ENCODE measurements at regions not wholly inside any gene's neighbourhood (a gene's known extent, or its start where the extent isn't known, plus 50 kb on each side); places are given as distances from the start of the nearest gene placed in this dataset.

DNA sequence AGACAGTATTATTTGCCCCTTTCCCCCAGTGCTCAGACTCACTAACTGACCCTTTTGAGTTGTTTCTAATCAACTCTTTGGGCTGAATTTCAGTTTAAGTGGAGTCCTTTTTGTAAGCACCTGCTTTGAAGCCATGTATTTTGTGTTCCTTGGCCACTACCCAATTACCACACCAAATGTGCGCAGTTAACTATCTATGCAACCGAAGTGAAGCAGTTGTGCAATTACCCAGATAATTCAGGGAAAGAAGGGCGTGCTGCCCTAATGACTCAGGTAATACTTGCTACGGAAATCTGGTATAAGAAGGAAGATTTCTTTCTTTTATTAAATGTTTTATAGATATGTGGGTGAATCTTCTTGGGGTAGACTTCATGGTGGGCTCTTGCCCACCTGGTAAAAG, 371.9 kb upstream of the TBL1XR1 start:
- no peaks in the 10 kb centered on the region for H3K36me3 Mint-ChIP-seq (ENCODE audit: low read depth)
- no peak overlapping the region for H3K27ac Mint-ChIP-seq
- H3K4me3 Mint-ChIP-seq: no peak overlapping the region
- ATAC-seq (no peak), DNase-seq (no peak)
- no peaks in the 10 kb centered on the region for H3K9me3 ChIP-seq (ENCODE audit: control insufficient read depth, low read length, poor library complexity, severe bottlenecking)
- no peaks in the 10 kb centered on the region for H3K27me3 Mint-ChIP-seq
- peaks cover 5% of the 10 kb centered on the region for H3K4me1 Mint-ChIP-seq

- no peaks in the 10 kb centered on the region for H3K9me3 ChIP-seq (ENCODE audit: control insufficient read depth, low read length, poor library complexity, severe bottlenecking)
- peaks cover 5% of the 10 kb centered on the region for H3K4me1 Mint-ChIP-seq
- H3K4me3 Mint-ChIP-seq: no peak overlapping the region
- no peak for ATAC-seq
- no peak overlapping the region for H3K27ac Mint-ChIP-seq
- no peak for DNase-seq
- H3K27me3 Mint-ChIP-seq: peaks cover 3% of the 10 kb centered on the region
- H3K36me3 Mint-ChIP-seq (ENCODE audit: low read depth): no peaks in the 10 kb centered on the region
Measured at GRCh38 chr3:177569875-177570657, 372.8 kb upstream of the TBL1XR1 start.

GRCh38 chr3:177571271-177571943, 374.1 kb upstream of the TBL1XR1 start:
- ATAC-seq: no peak
- Mint-ChIP-seq H3K4me1 (peaks cover 4% of the 10 kb centered on the region), H3K27ac (no peak overlapping the region), H3K4me3 (no peak overlapping the region), H3K36me3 (ENCODE audit: low read depth) (no peaks in the 10 kb centered on the region), H3K27me3 (peaks cover 6% of the 10 kb centered on the region)
- no peak for DNase-seq
- H3K9me3 ChIP-seq (ENCODE audit: control insufficient read depth, low read length, poor library complexity, severe bottlenecking): no peaks in the 10 kb centered on the region

- DNase-seq: no peak
- no peak overlapping the region for H3K27ac Mint-ChIP-seq
- ATAC-seq: no peak
- no peak overlapping the region for H3K4me3 Mint-ChIP-seq
- H3K4me1 Mint-ChIP-seq: peaks cover 3% of the 10 kb centered on the region
- H3K9me3 ChIP-seq (ENCODE audit: control insufficient read depth, low read length, poor library complexity, severe bottlenecking): no peaks in the 10 kb centered on the region
- peaks cover 6% of the 10 kb centered on the region for H3K27me3 Mint-ChIP-seq
- no peaks in the 10 kb centered on the region for H3K36me3 Mint-ChIP-seq (ENCODE audit: low read depth)
Measured at GRCh38 chr3:177571944-177572315, 374.6 kb upstream of the TBL1XR1 start.

- Mint-ChIP-seq H3K27ac (no peak overlapping the region), H3K4me1 (peaks cover 5% of the 10 kb centered on the region), H3K4me3 (peak overlapping the region; percentile 19), H3K36me3 (ENCODE audit: low read depth) (no peaks in the 10 kb centered on the region), H3K27me3 (peaks cover 6% of the 10 kb centered on the region)
- ATAC-seq: no peak
- H3K9me3 ChIP-seq (ENCODE audit: control insufficient read depth, low read length, poor library complexity, severe bottlenecking): no peaks in the 10 kb centered on the region
- no peak for DNase-seq
Measured at GRCh38 chr3:177574222-177574856, 377.1 kb upstream of the TBL1XR1 start.

DNA sequence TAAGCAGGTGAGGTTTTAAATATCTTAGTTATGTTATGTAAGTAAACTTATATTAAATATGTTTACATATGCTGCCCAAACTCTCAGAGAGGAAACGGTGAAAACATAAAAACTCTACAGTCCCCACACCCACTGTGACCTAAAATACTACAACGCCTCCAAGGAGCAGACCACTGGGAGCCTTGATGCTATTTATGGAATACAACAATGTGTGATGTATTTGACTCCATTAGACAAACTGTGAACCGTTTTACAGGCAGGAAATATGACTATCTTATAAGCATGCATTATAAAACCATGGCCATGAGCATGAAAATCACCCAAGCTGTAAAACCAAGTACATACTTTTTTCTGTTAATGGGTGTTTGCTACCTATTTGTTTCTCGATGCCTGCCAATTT, 379.5 kb upstream of the TBL1XR1 start:
- no peaks in the 10 kb centered on the region for H3K9me3 ChIP-seq (ENCODE audit: control insufficient read depth, low read length, poor library complexity, severe bottlenecking)
- Mint-ChIP-seq H3K27ac (no peak overlapping the region), H3K4me3 (no peak overlapping the region), H3K4me1 (peaks cover 7% of the 10 kb centered on the region), H3K36me3 (ENCODE audit: low read depth) (no peaks in the 10 kb centered on the region), H3K27me3 (peaks cover 6% of the 10 kb centered on the region)
- DNase-seq (no peak), ATAC-seq (no peak)

DNA sequence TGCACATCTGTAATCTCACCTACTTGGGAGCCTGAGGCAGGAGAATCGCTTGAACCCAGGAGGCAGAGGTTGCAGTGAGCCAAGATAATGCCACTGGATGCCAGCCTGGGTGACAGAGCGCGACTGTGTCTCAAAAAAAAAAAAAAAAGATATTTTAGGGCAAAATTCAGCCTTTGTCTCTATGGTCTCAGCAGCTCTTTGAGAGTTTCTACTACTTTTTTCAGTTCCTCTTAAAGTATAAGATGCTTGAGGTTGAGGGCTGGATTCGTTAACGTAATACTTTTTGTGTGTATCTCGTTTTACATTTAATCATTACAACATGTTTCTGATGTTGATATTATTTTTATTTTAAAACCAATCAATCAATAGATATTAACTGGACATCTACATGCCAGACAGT, 381.2 kb upstream of the TBL1XR1 start:
- no peak for DNase-seq
- no peak overlapping the region for H3K4me3 Mint-ChIP-seq
- no peaks in the 10 kb centered on the region for H3K9me3 ChIP-seq (ENCODE audit: control insufficient read depth, low read length, poor library complexity, severe bottlenecking)
- H3K36me3 Mint-ChIP-seq (ENCODE audit: low read depth): no peaks in the 10 kb centered on the region
- peaks cover 7% of the 10 kb centered on the region for H3K4me1 Mint-ChIP-seq
- peaks cover 6% of the 10 kb centered on the region for H3K27me3 Mint-ChIP-seq
- ATAC-seq: no peak
- no peak overlapping the region for H3K27ac Mint-ChIP-seq

GRCh38 chr3:177579419-177579818, 382.1 kb upstream of the TBL1XR1 start:
- H3K4me1 Mint-ChIP-seq: peaks cover 7% of the 10 kb centered on the region
- no peak overlapping the region for H3K4me3 Mint-ChIP-seq
- no peak for ATAC-seq
- H3K36me3 Mint-ChIP-seq (ENCODE audit: low read depth): no peaks in the 10 kb centered on the region
- H3K9me3 ChIP-seq (ENCODE audit: control insufficient read depth, low read length, poor library complexity, severe bottlenecking): no peaks in the 10 kb centered on the region
- no peak for DNase-seq
- peaks cover 6% of the 10 kb centered on the region for H3K27me3 Mint-ChIP-seq
- no peak overlapping the region for H3K27ac Mint-ChIP-seq

DNA sequence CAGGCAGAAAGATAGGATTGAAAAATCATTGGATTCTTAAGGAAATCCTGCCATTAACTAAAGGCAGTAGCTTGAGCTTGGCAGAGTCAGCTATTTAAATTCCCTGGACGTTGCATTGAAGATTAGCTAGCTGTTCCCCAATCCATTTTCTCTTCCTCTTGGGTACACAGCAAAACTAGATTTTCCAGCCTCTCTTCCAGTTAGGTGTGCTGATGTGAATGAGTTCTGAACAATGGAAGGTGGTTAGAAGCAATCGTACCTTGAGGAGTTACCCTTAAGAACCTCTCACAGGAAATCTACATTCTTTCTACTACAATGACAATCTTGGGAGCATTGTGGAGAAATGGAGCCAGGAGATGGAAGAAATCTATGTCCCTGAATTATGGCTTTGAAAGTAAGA, 383.2 kb upstream of the TBL1XR1 start:
- peaks cover 7% of the 10 kb centered on the region for H3K4me1 Mint-ChIP-seq
- no peaks in the 10 kb centered on the region for H3K9me3 ChIP-seq (ENCODE audit: control insufficient read depth, low read length, poor library complexity, severe bottlenecking)
- DNase-seq (no peak), ATAC-seq (no peak)
- no peaks in the 10 kb centered on the region for H3K36me3 Mint-ChIP-seq (ENCODE audit: low read depth)
- no peaks in the 10 kb centered on the region for H3K27me3 Mint-ChIP-seq
- H3K27ac Mint-ChIP-seq: no peak overlapping the region
- H3K4me3 Mint-ChIP-seq: no peak overlapping the region

DNA sequence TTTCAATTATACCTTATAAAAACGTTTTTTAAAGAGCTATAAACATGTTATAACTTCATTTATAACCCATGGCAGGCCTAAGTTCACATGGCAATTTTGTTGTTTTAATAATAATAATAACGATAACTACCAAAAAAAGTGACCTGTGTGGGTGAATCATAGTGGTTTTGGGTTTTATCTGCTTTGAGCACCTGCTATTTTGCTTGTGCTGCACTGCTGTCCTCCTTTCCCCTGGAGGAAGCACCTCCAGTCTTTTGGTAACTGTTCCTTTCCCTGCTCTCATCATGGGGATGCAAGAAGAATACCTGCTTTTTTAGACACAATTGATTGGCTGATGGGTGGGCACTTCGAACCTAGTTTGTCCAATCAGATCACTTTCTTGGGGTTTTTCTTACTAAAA, 388.0 kb upstream of the TBL1XR1 start:
- no peaks in the 10 kb centered on the region for H3K36me3 Mint-ChIP-seq (ENCODE audit: low read depth)
- H3K4me1 Mint-ChIP-seq: no peaks in the 10 kb centered on the region
- ATAC-seq (no peak), DNase-seq (no peak)
- no peak overlapping the region for H3K4me3 Mint-ChIP-seq
- no peaks in the 10 kb centered on the region for H3K9me3 ChIP-seq (ENCODE audit: control insufficient read depth, low read length, poor library complexity, severe bottlenecking)
- no peak overlapping the region for H3K27ac Mint-ChIP-seq
- no peaks in the 10 kb centered on the region for H3K27me3 Mint-ChIP-seq

- H3K4me1 Mint-ChIP-seq: peaks cover 16% of the 10 kb centered on the region
- H3K4me3 Mint-ChIP-seq: no peak overlapping the region
- H3K27me3 Mint-ChIP-seq: no peaks in the 10 kb centered on the region
Measured at GRCh38 chr3:177589041-177589650, 391.9 kb upstream of the TBL1XR1 start.

GRCh38 chr3:177589911-177590381, 392.7 kb upstream of the TBL1XR1 start:
- no peaks in the 10 kb centered on the region for H3K9me3 ChIP-seq (ENCODE audit: control insufficient read depth, low read length, poor library complexity, severe bottlenecking)
- ATAC-seq (no peak), DNase-seq (no peak)
- Mint-ChIP-seq H3K27ac (peak overlapping the region; percentile 14), H3K4me3 (no peak overlapping the region), H3K4me1 (peaks cover 18% of the 10 kb centered on the region), H3K27me3 (no peaks in the 10 kb centered on the region), H3K36me3 (ENCODE audit: low read depth) (no peaks in the 10 kb centered on the region)

More at GRCh38 chr3:177589041-177589650, 391.9 kb upstream of the TBL1XR1 start:
- H3K36me3 Mint-ChIP-seq (ENCODE audit: low read depth): no peaks in the 10 kb centered on the region
- DNase-seq (no peak), ATAC-seq (no peak)
- H3K27ac Mint-ChIP-seq: peak overlapping the region; percentile 14
- H3K9me3 ChIP-seq (ENCODE audit: control insufficient read depth, low read length, poor library complexity, severe bottlenecking): no peaks in the 10 kb centered on the region

DNA sequence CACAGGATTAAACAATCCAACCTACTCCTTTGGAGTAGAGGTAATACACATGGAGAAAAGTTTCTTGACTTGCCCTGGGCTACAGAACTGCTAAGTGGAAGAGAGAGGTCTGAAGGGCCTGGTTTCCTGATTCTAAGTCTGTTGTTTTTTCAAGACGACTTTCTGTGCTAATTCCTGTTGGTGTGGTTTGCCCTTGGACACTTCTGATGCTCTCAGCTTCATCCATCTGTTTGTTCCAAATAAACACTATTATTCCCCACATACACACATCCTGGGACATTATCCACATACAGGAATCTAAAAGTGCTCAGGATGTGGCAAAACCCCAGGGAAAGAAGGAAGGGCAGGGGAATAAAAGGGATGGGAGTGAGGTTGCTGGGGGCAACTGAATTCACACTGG, 393.5 kb upstream of the TBL1XR1 start:
- H3K27ac Mint-ChIP-seq: no peak overlapping the region
- no peaks in the 10 kb centered on the region for H3K27me3 Mint-ChIP-seq
- no peak for ATAC-seq
- DNase-seq: no peak
- no peaks in the 10 kb centered on the region for H3K36me3 Mint-ChIP-seq (ENCODE audit: low read depth)
- peaks cover 25% of the 10 kb centered on the region for H3K4me1 Mint-ChIP-seq
- no peaks in the 10 kb centered on the region for H3K9me3 ChIP-seq (ENCODE audit: control insufficient read depth, low read length, poor library complexity, severe bottlenecking)
- H3K4me3 Mint-ChIP-seq: no peak overlapping the region
